HL-60 (cell line): ENCODE measurements at regions not wholly inside any gene's neighbourhood (a gene's known extent, or its start where the extent isn't known, plus 50 kb on each side); places are given as distances from the start of the nearest gene placed in this dataset.

ENCODE experiments used
- DNase-seq, 2 experiments: peaks; one replicate each; pipeline ENCODE4 v3.0.0-alpha.2; 2010 to 2020; ENCODE audit warnings: low read depth in 1 of 2, low spot score in 1 of 2
- H3K27ac ChIP-seq: fragments of 250-450 bp; sonication (Bioruptor Pico); replicated peaks from 2 replicates; pipeline ENCODE4 v1.5.1; 2020; ENCODE audit warnings: mild to moderate bottlenecking, moderate library complexity
- H3K27me3 ChIP-seq: fragments of 250-450 bp; sonication (Bioruptor Pico); 2 replicates; pipeline ENCODE4 v1.5.1; 2021; ENCODE audit warnings: mild to moderate bottlenecking, moderate library complexity; ENCODE audit not compliant: insufficient read depth, poor library complexity, severe bottlenecking
- H3K4me3 ChIP-seq: replicated peaks from 2 replicates; pipeline ENCODE4 v1.5.1; 2011; ENCODE audit warnings: mild to moderate bottlenecking, control low read depth, low read length; ENCODE audit not compliant: insufficient read depth
- GABPA ChIP-seq: IDR thresholded peaks from 2 replicates; pipeline ENCODE4 v1.6.1; 2012; ENCODE audit warnings: low read depth
- POLR2AphosphoS5 ChIP-seq: IDR thresholded peaks from 2 replicates; pipeline ENCODE4 v1.6.1; 2012; ENCODE audit warnings: low read depth
- SPI1 ChIP-seq: IDR thresholded peaks from 2 replicates; pipeline ENCODE4 v1.6.1; 2012; ENCODE audit warnings: low read depth, mild to moderate bottlenecking, borderline replicate concordance
- TF ChIP-seq, protein P1 (sequence below): IDR thresholded peaks from 2 replicates; pipeline ENCODE4 v1.6.1; 2012; ENCODE audit warnings: low read depth; ENCODE audit not compliant: insufficient replicate concordance
- TF ChIP-seq, protein P2 (sequence below): IDR thresholded peaks from one replicate; pipeline ENCODE4 v1.5.1; 2011; ENCODE audit warnings: low read length, control low read depth, inconsistent platforms; ENCODE audit not compliant: insufficient read depth

DNA sequence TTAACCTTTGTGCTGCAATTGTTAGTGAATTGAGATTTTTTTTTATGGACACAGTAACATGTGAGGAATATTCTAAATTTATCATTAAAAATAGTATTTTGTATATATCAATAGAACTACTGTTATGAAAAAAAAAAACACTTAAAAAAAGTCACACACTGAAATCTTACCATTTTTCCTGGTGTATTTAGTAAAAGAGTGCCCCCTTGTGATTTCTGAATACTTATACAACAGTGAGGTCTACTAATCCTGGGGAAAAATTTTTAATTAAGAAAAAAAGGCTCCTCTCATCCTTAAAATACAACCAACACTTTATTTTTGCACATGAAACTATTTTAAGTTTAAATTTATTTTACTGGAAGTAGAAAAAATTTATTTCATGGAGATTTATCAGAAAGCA is 56.4 kb upstream of the SPOCK3 start:
- Histone ChIP-seq H3K27ac (no peak overlapping the region), H3K4me3 (no peak overlapping the region), H3K27me3 (no peaks in the 10 kb centered on the region)
- TF ChIP-seq POLR2AphosphoS5 (no peak), GABPA (no peak), SPI1 (no peak)
- TF ChIP-seq, protein P1, sequence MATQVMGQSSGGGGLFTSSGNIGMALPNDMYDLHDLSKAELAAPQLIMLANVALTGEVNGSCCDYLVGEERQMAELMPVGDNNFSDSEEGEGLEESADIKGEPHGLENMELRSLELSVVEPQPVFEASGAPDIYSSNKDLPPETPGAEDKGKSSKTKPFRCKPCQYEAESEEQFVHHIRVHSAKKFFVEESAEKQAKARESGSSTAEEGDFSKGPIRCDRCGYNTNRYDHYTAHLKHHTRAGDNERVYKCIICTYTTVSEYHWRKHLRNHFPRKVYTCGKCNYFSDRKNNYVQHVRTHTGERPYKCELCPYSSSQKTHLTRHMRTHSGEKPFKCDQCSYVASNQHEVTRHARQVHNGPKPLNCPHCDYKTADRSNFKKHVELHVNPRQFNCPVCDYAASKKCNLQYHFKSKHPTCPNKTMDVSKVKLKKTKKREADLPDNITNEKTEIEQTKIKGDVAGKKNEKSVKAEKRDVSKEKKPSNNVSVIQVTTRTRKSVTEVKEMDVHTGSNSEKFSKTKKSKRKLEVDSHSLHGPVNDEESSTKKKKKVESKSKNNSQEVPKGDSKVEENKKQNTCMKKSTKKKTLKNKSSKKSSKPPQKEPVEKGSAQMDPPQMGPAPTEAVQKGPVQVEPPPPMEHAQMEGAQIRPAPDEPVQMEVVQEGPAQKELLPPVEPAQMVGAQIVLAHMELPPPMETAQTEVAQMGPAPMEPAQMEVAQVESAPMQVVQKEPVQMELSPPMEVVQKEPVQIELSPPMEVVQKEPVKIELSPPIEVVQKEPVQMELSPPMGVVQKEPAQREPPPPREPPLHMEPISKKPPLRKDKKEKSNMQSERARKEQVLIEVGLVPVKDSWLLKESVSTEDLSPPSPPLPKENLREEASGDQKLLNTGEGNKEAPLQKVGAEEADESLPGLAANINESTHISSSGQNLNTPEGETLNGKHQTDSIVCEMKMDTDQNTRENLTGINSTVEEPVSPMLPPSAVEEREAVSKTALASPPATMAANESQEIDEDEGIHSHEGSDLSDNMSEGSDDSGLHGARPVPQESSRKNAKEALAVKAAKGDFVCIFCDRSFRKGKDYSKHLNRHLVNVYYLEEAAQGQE: no peak
- TF ChIP-seq, protein P2, sequence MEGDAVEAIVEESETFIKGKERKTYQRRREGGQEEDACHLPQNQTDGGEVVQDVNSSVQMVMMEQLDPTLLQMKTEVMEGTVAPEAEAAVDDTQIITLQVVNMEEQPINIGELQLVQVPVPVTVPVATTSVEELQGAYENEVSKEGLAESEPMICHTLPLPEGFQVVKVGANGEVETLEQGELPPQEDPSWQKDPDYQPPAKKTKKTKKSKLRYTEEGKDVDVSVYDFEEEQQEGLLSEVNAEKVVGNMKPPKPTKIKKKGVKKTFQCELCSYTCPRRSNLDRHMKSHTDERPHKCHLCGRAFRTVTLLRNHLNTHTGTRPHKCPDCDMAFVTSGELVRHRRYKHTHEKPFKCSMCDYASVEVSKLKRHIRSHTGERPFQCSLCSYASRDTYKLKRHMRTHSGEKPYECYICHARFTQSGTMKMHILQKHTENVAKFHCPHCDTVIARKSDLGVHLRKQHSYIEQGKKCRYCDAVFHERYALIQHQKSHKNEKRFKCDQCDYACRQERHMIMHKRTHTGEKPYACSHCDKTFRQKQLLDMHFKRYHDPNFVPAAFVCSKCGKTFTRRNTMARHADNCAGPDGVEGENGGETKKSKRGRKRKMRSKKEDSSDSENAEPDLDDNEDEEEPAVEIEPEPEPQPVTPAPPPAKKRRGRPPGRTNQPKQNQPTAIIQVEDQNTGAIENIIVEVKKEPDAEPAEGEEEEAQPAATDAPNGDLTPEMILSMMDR: no peak
- no peak for DNase-seq

DNA sequence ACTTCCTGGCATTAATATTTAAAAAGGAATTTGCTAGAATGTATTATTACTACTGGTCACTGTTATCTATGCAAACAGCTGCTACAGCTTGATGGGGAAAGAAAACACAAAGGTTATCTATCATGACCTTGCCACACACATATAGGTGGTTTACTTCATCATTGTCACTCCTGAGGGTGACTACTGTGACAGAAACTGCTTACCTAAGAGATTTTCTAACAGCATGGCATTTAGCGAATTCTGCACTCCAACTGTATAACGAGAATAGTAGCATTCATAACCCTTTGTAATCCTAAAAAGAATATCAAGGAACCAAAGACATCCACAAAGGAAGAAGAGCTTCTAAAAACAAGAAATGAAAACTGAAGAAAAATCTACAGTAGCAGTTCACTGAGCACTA is 74.6 kb upstream of the SPOCK3 start:
- no peaks in the 10 kb centered on the region for H3K27me3 ChIP-seq
- TF ChIP-seq, protein P2: no peak
- no peak for TF ChIP-seq POLR2AphosphoS5
- TF ChIP-seq, protein P1: no peak
- H3K4me3 ChIP-seq: no peak overlapping the region
- no peak for DNase-seq
- no peak overlapping the region for H3K27ac ChIP-seq

DNA sequence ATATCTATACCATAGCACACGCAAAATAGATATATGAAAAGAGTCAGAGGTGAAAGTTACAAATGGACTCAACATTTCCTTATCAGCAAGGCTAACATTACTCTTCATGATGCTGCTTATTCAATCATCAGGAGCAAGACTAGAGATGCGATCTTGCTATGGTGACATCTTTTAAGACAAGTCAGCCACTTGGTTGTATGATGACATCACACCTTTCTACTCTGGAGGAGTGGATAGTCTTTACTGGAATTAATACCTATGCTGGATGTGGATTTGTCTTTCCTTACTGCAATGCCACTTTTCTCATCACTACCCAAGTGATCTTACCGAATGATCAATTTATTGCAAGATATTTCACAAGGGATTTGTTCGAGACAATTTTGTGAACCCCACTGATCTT is 87.0 kb upstream of the SPOCK3 start:
- TF ChIP-seq, protein P1: no peak
- TF ChIP-seq POLR2AphosphoS5: no peak
- no peak for TF ChIP-seq SPI1
- no peak for TF ChIP-seq GABPA
- TF ChIP-seq, protein P2: no peak
- Histone ChIP-seq H3K27ac (no peak overlapping the region), H3K4me3 (no peak overlapping the region), H3K27me3 (no peaks in the 10 kb centered on the region)
- no peak for DNase-seq
